ENCODE measurements at regions not wholly inside any gene's neighbourhood (a gene's known extent, or its start where the extent isn't known, plus 50 kb on each side); places are given as distances from the start of the nearest gene placed in this dataset.

DNA sequence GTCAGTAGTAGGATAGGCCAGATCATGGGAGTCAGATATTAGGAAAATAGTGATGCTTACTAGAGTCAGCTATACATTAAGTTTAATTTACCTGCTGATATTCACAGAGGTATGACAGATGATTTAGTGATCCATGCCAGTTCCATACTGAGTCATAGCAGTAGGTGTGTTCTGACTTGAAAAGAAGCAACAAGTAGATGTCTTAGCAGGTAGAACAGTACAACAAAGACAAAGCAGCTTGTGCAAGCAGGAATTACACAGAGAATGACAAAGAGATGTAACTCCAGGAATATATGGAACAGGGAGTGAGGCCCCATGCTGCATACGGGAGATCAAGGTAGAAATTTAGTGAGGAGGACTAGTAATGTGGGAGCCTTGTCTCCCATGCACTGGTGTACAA, 556.9 kb downstream of the SLC16A7 start:
- DNase-seq (ENCODE audit: low spot score) (no peak), ATAC-seq (ENCODE audit: insufficient number of reproducible peaks, low FRiP score, low read depth) (no peak)
- TF ChIP-seq, protein P1, sequence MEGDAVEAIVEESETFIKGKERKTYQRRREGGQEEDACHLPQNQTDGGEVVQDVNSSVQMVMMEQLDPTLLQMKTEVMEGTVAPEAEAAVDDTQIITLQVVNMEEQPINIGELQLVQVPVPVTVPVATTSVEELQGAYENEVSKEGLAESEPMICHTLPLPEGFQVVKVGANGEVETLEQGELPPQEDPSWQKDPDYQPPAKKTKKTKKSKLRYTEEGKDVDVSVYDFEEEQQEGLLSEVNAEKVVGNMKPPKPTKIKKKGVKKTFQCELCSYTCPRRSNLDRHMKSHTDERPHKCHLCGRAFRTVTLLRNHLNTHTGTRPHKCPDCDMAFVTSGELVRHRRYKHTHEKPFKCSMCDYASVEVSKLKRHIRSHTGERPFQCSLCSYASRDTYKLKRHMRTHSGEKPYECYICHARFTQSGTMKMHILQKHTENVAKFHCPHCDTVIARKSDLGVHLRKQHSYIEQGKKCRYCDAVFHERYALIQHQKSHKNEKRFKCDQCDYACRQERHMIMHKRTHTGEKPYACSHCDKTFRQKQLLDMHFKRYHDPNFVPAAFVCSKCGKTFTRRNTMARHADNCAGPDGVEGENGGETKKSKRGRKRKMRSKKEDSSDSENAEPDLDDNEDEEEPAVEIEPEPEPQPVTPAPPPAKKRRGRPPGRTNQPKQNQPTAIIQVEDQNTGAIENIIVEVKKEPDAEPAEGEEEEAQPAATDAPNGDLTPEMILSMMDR (IDR thresholded peaks at IDR 0.05) = no peak
- H3K4me1 ChIP-seq (ENCODE audit: control insufficient read depth in 1 of 2, low read depth in 2 of 2) = peaks cover 5 to 8% of the 10 kb centered on the region in 2 donors
- H3K36me3 ChIP-seq = no peaks in the 10 kb centered on the region
- no peak overlapping the region for H3K4me3 ChIP-seq
- H3K27me3 ChIP-seq (replicated peaks; ENCODE audit: insufficient read depth) = no peaks in the 10 kb centered on the region
- no peak overlapping the region for H3K27ac ChIP-seq
- no peaks in the 10 kb centered on the region for H3K9me3 ChIP-seq

DNA sequence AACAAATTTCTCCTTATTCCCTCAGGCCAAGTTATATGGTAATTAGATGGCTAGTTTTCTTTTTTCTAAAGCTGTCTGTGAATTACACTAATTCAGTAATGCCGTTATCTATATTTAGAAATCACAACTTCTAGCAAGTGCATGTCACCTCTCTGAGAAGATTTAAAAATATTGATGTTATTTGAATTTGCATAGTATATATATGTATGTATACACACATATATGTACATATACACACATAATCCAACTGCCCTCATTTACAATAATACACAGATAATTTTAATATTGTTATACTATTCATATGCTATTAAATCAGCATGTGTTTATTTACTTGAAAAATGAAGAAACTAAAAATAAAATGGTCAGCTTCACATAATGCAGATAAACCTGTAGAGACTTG, 563.9 kb downstream of the SLC16A7 start:
- no peaks in the 10 kb centered on the region for H3K27me3 ChIP-seq (replicated peaks; ENCODE audit: insufficient read depth)
- H3K4me3 ChIP-seq = no peak overlapping the region
- TF ChIP-seq, protein P1 (IDR thresholded peaks at IDR 0.05) = no peak
- H3K4me1 ChIP-seq (ENCODE audit: control insufficient read depth in 1 of 2, low read depth in 2 of 2) = no peaks in the 10 kb centered on the region
- DNase-seq (ENCODE audit: low spot score) (no peak), ATAC-seq (ENCODE audit: insufficient number of reproducible peaks, low FRiP score, low read depth) (no peak)
- H3K9me3 ChIP-seq = no peaks in the 10 kb centered on the region
- no peaks in the 10 kb centered on the region for H3K36me3 ChIP-seq
- no peak overlapping the region for H3K27ac ChIP-seq

DNA sequence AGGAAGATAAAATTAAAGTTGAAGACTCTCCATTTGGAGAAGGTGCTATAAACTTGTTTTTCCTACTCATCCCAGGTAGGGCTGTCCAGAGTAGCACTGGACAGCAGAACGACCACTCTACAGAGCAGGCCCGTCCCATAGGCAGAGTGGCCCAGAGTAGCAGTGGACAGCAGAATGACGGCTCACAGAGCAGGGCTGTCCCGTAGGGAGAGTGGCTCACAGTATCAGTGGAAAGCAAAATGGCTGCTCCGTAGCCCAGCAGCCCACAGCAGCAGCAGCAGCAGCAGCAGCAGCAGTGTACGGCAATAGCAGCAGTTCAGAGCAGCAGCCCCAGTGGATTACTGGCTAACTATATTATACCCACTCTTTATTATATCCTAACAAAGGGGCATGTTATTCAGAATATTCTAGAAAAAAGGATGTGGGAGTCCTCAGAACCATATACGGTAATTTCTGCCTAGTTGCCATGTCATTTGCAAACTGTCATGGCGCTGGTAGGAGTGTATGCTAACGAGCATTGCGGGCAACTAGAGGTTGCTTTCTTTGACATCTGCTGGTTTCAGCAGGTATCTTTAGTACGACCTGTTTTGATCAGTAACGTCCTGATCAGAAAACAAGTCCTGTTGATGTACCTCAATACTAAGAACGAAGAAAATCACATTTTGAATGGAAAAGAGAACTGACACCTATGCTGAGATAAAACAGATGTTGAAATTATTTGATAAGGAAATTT, 567.3 kb downstream of the SLC16A7 start:
- Histone ChIP-seq H3K9me3 (no peaks in the 10 kb centered on the region), H3K27ac (no peak overlapping the region), H3K27me3 (replicated peaks; ENCODE audit: insufficient read depth) (no peaks in the 10 kb centered on the region), H3K36me3 (no peaks in the 10 kb centered on the region), H3K4me1 (ENCODE audit: control insufficient read depth in 1 of 2, low read depth in 2 of 2) (no peaks in the 10 kb centered on the region), H3K4me3 (no peak overlapping the region)
- DNase-seq (ENCODE audit: low spot score) (no peak), ATAC-seq (ENCODE audit: insufficient number of reproducible peaks, low FRiP score, low read depth) (no peak)
- TF ChIP-seq, protein P1 (IDR thresholded peaks at IDR 0.05) = no peak

DNA sequence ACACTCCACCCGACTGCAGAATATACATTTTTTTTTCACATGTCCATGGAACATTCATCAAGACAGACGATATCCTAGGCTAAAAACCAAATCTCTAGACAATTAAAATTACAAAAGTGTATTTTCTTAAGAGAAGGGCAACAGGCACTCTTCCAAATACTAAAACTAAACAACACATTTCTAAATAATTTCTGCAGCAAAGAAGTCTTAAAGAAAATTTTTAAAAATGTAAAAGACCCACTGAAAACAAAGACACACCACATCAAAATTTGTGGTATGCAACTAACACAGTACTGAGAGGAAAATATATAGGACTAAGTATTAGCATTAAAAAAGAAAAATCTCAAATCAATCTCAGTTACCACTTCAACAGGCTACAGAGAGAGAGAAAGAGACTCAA, 570.0 kb downstream of the SLC16A7 start:
- TF ChIP-seq, protein P1 (IDR thresholded peaks at IDR 0.05) = no peak
- ATAC-seq (ENCODE audit: insufficient number of reproducible peaks, low FRiP score, low read depth) (no peak), DNase-seq (ENCODE audit: low spot score) (no peak)
- Histone ChIP-seq H3K4me1 (ENCODE audit: control insufficient read depth in 1 of 2, low read depth in 2 of 2) (no peaks in the 10 kb centered on the region), H3K9me3 (no peaks in the 10 kb centered on the region), H3K36me3 (no peaks in the 10 kb centered on the region), H3K27ac (no peak overlapping the region), H3K27me3 (replicated peaks; ENCODE audit: insufficient read depth) (no peaks in the 10 kb centered on the region), H3K4me3 (no peak overlapping the region)

DNA sequence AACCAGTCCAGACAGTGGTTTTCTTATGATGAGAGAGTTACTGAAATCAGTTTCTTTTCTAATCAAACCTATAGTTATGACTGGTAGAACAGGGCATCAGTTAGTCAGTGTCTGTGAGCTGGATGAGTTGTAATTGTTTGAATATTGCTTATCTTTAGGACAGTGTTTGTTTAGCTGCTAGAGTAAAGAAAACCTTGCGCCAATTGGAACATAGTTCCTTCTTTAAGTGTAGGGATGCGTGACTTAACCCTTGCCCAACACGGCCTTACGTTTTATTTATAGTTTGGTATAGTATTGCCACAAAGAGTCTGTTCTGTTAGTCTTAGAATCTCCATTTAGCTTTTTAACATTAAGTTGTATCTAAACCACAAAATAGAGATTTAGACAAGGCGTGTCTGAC, 572.6 kb downstream of the SLC16A7 start:
- Histone ChIP-seq H3K4me1 (ENCODE audit: control insufficient read depth in 1 of 2, low read depth in 2 of 2) (peaks cover 5 to 11% of the 10 kb centered on the region in 2 donors), H3K27ac (no peak overlapping the region), H3K27me3 (replicated peaks; ENCODE audit: insufficient read depth) (no peaks in the 10 kb centered on the region), H3K9me3 (no peaks in the 10 kb centered on the region), H3K4me3 (no peak overlapping the region), H3K36me3 (no peaks in the 10 kb centered on the region)
- DNase-seq (ENCODE audit: low spot score) = no peak
- TF ChIP-seq, protein P1 (IDR thresholded peaks at IDR 0.05) = no peak
- ATAC-seq (ENCODE audit: insufficient number of reproducible peaks, low FRiP score, low read depth) = no peak

All from thoracic aorta (tissue), 2 donors.